NCI-H524 treated with DMSO at 0.1 percent for 48 hours (cell line): ENCODE measurements at regions not wholly inside any gene's neighbourhood (a gene's known extent, or its start where the extent isn't known, plus 50 kb on each side); places are given as distances from the start of the nearest gene placed in this dataset.

Experiments used
- DNase-seq: peaks from one replicate; lab custom pipeline; 2025; lab: John Stamatoyannopoulos, UW

GRCh38 chr2:157184161-157184895 is 73.2 kb upstream of the GALNT5 start:
- DNase-seq = no peak

DNA sequence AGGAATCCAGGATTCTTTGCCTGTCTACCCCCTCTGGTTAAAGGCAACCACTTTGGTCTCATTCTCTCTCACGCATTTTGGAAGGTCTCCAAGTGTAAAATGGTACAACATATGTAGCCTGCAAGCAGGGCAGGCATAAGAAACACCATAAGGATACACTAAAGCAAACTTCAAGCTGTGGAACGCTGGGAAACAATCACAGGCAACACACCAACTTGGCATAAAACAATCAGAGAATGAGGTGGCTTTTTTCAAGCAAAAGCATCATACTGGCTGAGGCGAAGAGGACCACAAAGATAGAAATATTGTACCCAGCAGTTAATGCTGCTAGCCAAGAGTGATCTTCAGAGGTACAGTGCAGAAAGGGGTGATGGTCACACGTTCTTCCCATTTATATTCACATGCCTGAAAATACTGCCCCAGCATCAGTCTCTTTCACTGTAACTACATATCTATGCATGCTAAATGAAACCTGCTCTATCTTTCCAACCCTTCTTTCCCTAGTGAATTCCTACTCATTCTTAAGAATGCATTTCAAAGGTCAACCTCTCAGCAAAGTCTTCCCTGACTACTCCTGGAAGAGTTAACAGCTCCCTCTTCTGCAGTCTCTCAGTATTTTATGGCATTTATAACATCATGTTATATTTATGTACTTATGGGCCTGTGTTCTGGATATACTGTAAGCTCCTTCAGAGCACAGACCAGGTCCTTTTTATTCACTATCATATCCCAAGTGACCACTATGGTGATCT is 71.9 kb upstream of the GALNT5 start:
- DNase-seq = no peak

DNA sequence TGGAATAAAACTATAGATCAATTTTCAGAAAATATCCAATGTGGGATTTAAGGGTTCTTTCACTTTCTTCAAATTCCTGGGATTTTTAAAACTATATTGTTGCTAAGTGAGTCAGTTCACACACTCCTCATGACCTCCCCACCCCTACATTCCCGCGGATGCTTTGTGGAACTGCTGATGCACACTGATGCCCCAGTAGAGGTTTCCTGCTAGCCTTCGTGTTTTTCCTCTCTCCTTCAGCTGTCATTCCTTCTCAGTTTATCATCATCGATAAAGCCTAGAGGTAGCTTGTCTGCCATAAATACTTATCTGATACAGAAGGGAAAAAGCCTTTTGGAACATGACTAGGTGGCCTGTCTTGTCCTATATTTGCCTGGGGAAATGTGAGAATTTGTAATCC is 67.4 kb upstream of the GALNT5 start:
- DNase-seq = no peak

DNA sequence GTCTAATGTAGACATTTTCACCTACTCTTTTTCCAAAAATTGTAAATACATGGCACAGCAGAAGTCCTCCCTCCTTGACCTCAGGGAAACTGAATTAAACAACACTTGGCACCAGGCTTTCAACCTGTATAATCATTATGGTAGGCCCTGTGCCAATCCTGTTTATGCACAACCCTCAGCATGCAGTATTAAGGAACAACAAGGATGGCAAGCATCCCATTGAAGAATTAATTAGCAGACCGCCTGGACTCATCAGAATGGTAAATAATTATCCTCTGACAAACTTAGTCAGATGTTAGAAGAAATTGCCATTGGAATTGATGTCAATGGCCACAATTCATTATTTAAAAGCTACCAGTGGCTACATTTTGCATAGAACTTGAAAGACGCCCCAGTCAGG is 66.3 kb upstream of the GALNT5 start:
- DNase-seq = no peak

GRCh38 chr2:157192445-157193423 is 64.8 kb upstream of the GALNT5 start:
- DNase-seq = no peak

- DNase-seq = no peak
Observed at GRCh38 chr2:157193461-157193860, 64.0 kb upstream of the GALNT5 start.

- no peak for DNase-seq
Observed at GRCh38 chr2:157194097-157194688, 63.3 kb upstream of the GALNT5 start.

DNA sequence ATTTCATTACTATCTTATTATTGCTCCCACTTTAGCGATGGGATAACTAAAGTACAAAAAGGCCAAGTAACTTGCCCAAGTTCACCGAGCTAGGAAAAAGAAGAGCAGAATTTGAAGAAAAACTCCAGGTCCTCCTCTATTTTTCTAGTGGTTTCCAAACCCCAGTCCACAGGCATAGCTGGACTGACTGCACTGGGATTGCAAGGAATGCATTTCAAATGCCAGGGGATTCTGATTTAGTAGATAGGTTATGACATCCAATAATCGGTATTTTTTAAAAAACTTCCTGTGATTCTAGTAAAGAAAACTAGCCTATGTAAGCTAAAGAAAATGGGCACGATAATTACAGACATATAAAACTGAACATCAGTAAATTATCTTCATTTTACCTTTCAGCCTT is 62.7 kb upstream of the GALNT5 start:
- no peak for DNase-seq

GRCh38 chr2:157196956-157197355 is 60.5 kb upstream of the GALNT5 start:
- DNase-seq = no peak

DNA sequence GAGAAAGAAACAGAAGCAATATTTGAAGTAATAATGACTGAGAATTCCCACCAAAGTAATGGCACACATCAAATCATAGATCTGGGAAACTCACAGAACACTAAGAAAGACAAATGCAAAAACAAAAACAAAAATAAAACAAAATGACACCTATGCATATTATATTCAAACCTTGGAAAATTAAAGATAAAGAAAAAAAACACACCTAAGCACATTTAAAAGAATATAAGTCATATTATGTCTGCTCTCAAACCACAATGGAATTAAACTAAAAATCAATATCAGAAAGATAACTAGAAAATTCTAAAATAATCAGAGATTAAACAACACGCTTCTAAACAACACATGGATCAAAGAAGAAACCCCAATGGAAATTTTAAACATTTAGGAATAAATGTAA is 59.7 kb upstream of the GALNT5 start:
- no peak for DNase-seq

- no peak for DNase-seq
Observed at GRCh38 chr2:157203651-157204050, 53.9 kb upstream of the GALNT5 start.

- DNase-seq = no peak
Observed at GRCh38 chr2:157204401-157204800, 53.1 kb upstream of the GALNT5 start.

DNA sequence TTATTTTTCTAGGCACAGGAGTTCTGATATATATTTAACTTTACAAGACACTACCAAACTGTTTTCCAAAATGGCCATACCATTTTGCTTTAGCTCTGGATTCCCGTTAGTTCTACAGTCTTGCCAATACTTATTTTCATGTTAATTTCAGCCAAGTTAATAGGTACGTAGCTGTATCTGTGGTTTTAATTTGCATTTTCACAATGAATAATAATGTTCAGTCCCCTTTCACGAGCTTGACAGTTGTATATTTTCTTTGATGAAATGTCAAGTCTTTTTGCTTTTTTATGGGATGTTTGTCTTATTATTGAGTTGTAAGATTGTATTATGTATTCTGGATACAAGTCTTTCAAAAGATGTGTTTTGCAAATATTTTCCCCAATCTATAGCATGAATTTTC is 50.6 kb upstream of the GALNT5 start:
- no peak for DNase-seq
